Smooth muscle cell (in vitro differentiated cells): ENCODE measurements at regions not wholly inside any gene's neighbourhood (a gene's known extent, or its start where the extent isn't known, plus 50 kb on each side); places are given as distances from the start of the nearest gene placed in this dataset.

Experiments
- DNase-seq: peaks from one replicate; lab custom pipeline; 2025; ENCODE audit not compliant: unreplicated experiment; lab: John Stamatoyannopoulos, UW
- H2AFZ ChIP-seq: fragments of 200-600 bp; sonication (generic); 2 replicates; pipeline ENCODE4 v1.6.0; 2016; ENCODE audit warnings: antibody characterized with exemption, low read depth, mild to moderate bottlenecking
- H3F3A ChIP-seq: fragments of 200-600 bp; sonication (generic); 2 replicates; pipeline ENCODE4 v1.6.0; 2017; ENCODE audit warnings: antibody characterized with exemption, low read depth
- H3K27ac ChIP-seq: fragments of 200-600 bp; sonication (generic); 2 replicates; pipeline ENCODE4 v1.5.1; 2016; ENCODE audit warnings: low read depth, mild to moderate bottlenecking
- H3K27me3 ChIP-seq: fragments of 200-600 bp; sonication (generic); 2 replicates; pipeline ENCODE4 v1.6.1; 2016; ENCODE audit warnings: low read depth, mild to moderate bottlenecking
- H3K36me3 ChIP-seq: fragments of 200-600 bp; sonication (generic); 2 replicates; pipeline ENCODE4 v1.5.1; 2016; ENCODE audit warnings: low read depth
- H3K4me1 ChIP-seq: fragments of 200-600 bp; sonication (generic); 2 replicates; pipeline ENCODE4 v1.5.1; 2016; ENCODE audit warnings: low read depth
- H3K4me2 ChIP-seq: fragments of 200-600 bp; sonication (generic); 2 replicates; pipeline ENCODE4 v1.6.0; 2016; ENCODE audit warnings: mild to moderate bottlenecking
- H3K4me3 ChIP-seq: fragments of 200-600 bp; sonication (generic); 2 replicates; pipeline ENCODE4 v1.5.1; 2016; ENCODE audit warnings: mild to moderate bottlenecking
- H3K79me2 ChIP-seq: fragments of 200-600 bp; sonication (generic); 2 replicates; pipeline ENCODE4 v1.6.0; 2016; ENCODE audit warnings: low read depth, mild to moderate bottlenecking
- H3K9ac ChIP-seq: fragments of 200-600 bp; sonication (generic); 2 replicates; pipeline ENCODE4 v1.6.0; 2016; ENCODE audit warnings: low read depth
- H3K9me3 ChIP-seq: fragments of 200-600 bp; sonication (generic); replicated peaks from 2 replicates; pipeline ENCODE4 v1.5.1; 2016; ENCODE audit warnings: low read depth
- H4K20me1 ChIP-seq: fragments of 200-600 bp; sonication (generic); 2 replicates; pipeline ENCODE4 v1.6.0; 2016; ENCODE audit warnings: low read depth
- CTCF ChIP-seq: fragments of 200-600 bp; sonication (generic); IDR thresholded peaks from 2 replicates; pipeline ENCODE4 v1.5.1; 2017; ENCODE audit warnings: borderline replicate concordance, mild to moderate bottlenecking, antibody characterized with exemption; ENCODE audit not compliant: insufficient read depth, poor library complexity, severe bottlenecking
- WGBS: methylation state at CpG from one replicate; pipeline ENCODE4 v1.1.7; 2016; ENCODE audit warnings: low lambda C conversion rate; 5-methylcytosine and 5-hydroxymethylcytosine counted together

DNA sequence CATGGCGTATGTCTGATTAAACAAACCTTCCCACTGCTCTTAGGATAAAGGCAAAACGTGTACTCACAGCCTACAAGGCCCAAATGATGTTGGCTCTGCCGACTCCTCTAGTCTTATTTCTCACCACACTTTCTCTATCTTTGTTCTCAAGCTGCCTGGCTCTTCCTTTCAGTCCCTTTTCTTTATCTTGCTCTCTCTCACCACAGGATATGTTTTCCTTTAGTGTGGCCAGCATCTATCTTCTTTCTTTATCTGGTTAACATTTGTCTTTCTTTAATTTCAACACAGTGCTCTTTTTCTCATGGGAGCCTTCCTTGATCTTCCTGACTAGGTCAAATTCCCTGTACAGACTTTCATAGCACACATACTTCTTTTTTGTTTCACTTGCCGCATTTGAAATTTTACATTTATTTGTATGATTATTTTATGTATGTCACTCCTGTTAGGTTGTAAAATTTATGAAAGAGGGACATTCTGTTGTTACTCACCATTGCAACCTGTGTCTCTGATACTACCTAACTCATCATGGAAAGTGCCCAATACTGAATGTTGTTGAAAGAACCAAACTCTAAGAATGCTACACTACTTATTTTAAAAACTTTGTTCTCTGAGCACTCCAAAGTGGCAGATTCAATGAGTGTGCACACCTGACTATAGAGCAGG is 328.9 kb upstream of the CBLB start:
- Histone ChIP-seq H3K4me2 (peak overlapping the region; percentile 4), H3K9me3 (no peaks in the 10 kb centered on the region), H2AFZ (peak overlapping the region; percentile 51), H4K20me1 (no peaks in the 10 kb centered on the region), H3F3A (peaks cover 3% of the 10 kb centered on the region), H3K9ac (no peak overlapping the region), H3K4me1 (no peaks in the 10 kb centered on the region), H3K27me3 (no peaks in the 10 kb centered on the region), H3K36me3 (no peaks in the 10 kb centered on the region), H3K4me3 (no peak overlapping the region), H3K79me2 (no peaks in the 10 kb centered on the region), H3K27ac (no peak overlapping the region)
- no peak for DNase-seq
- no peak for TF ChIP-seq CTCF
- 55% methylated on average over 4 of the region's 4 CpGs for WGBS

DNA sequence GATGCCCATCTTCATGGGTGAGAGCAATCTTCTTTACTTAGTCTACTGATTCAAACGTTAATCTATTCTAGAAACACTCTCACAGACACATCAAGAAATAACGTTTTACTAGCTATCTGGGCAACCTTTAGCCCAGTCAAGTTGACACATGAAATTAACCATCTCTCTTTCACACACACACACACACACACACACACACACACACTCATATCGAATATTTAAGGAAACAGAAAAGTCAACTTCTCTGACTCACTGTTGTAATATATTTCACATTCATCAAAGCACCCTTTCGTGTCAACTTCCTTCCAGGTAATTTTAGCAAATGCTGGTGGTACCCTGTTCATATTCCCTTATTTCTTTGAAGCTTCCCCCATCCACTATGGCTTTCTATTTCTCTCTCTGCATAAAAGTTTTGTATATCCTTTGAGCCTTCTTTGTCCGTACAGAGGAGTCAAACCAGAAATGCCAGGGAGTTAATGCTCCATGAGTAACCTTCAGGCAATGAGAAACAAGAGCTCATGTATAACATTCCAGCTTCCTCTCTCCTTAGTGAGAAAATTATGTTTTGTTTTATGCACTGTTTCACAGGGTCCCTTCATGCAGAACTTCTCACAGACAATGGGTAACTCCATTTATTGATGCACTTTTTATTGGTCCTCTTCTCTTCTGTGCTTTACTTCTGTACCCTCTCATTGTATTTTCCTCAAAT is 335.5 kb upstream of the CBLB start:
- Histone ChIP-seq H3F3A (no peaks in the 10 kb centered on the region), H3K4me2 (no peak overlapping the region), H3K4me1 (no peaks in the 10 kb centered on the region), H3K27ac (no peak overlapping the region), H4K20me1 (no peaks in the 10 kb centered on the region), H3K79me2 (no peaks in the 10 kb centered on the region), H2AFZ (no peak overlapping the region), H3K36me3 (no peaks in the 10 kb centered on the region), H3K9me3 (no peaks in the 10 kb centered on the region), H3K27me3 (no peaks in the 10 kb centered on the region), H3K4me3 (no peak overlapping the region), H3K9ac (no peak overlapping the region)
- no peak for TF ChIP-seq CTCF
- 82% methylated on average over 5 of the region's 5 CpGs for WGBS
- no peak for DNase-seq

DNA sequence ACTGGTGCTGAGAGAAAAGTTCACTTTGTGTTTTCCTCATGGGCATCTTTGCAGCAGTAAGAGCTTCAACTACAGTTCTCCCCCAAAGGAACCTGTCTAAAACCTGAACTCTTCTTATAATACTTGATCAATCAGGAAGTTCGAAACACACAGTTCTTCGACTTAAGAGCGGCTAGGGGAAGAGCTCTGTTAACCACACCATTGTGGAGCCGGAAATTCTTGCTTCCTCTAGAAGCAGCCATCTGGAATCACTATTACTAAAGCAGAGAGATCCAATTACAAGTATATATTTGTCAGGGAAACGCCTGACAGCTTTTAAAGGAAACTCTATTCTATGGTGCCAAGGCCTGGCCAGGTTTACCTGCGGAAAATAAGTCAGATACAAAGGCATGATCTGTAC is 337.3 kb upstream of the CBLB start:
- WGBS: 63% methylated on average over 6 of the region's 6 CpGs

More for the DNA sequence above, 337.3 kb upstream of the CBLB start:
- H3K79me2 ChIP-seq: no peaks in the 10 kb centered on the region
- no peaks in the 10 kb centered on the region for H3K36me3 ChIP-seq
- H3K4me3 ChIP-seq: no peak overlapping the region
- no peaks in the 10 kb centered on the region for H3K9me3 ChIP-seq
- no peaks in the 10 kb centered on the region for H4K20me1 ChIP-seq
- no peaks in the 10 kb centered on the region for H3K4me1 ChIP-seq
- H3K27ac ChIP-seq: no peak overlapping the region
- no peak for DNase-seq
- no peaks in the 10 kb centered on the region for H3F3A ChIP-seq
- peak overlapping the region; percentile 78 for H2AFZ ChIP-seq
- H3K27me3 ChIP-seq: no peaks in the 10 kb centered on the region
- TF ChIP-seq CTCF: no peak
- H3K4me2 ChIP-seq: peak overlapping the region; percentile 46
- no peak overlapping the region for H3K9ac ChIP-seq
